CD8-positive, alpha-beta memory T cell (primary cell): ENCODE measurements at regions not wholly inside any gene's neighbourhood (a gene's known extent, or its start where the extent isn't known, plus 50 kb on each side); places are given as distances from the start of the nearest gene placed in this dataset.

Experiments used
- CTCF ChIA-PET: fragments of 350-600 bp; sonication (Branson Sonifier 250); formaldehyde crosslinking; loops from one replicate; lab custom pipeline; 2021; ENCODE audit warnings: antibody characterized with exemption; lab: Charles Lee
- POLR2A ChIA-PET: fragments of 350-600 bp; sonication (Branson Sonifier 250); formaldehyde crosslinking; loops from one replicate; lab custom pipeline; 2021; ENCODE audit warnings: antibody characterized with exemption; lab: Charles Lee
- DNase-seq, 5 donors: peaks; one replicate each; pipeline versions ENCODE4 v3.0.0 to v3.0.0-alpha.2; 2020 to 2022; ENCODE audit warnings: mixed read lengths in 1 of 5
- H3K27ac ChIP-seq: one replicate; pipeline ENCODE4 v1.7.0; 2013; ENCODE audit warnings: low read depth, mild to moderate bottlenecking, low read length, moderate library complexity
- H3K27me3 ChIP-seq: 2 replicates; pipeline ENCODE4 v1.7.0; 2013; ENCODE audit warnings: low read length, mild to moderate bottlenecking; ENCODE audit not compliant: insufficient read depth, poor library complexity, severe bottlenecking
- H3K36me3 ChIP-seq: 2 replicates; pipeline ENCODE4 v1.7.0; 2013; ENCODE audit warnings: mild to moderate bottlenecking, low read length, moderate library complexity; ENCODE audit not compliant: insufficient read depth
- H3K4me1 ChIP-seq: 2 replicates; pipeline ENCODE4 v1.7.0; 2013; ENCODE audit warnings: mild to moderate bottlenecking, low read length, moderate library complexity; ENCODE audit not compliant: insufficient read depth
- H3K4me3 ChIP-seq: 2 replicates; pipeline ENCODE4 v1.7.0; 2013; ENCODE audit warnings: mild to moderate bottlenecking, low read length
- H3K9me3 ChIP-seq: 2 replicates; pipeline ENCODE4 v1.7.0; 2013; ENCODE audit warnings: mild to moderate bottlenecking, low read length
- H3K27ac Mint-ChIP-seq, 8 donors: one replicate each; pipeline ENCODE4 v1.8.0; 2020 to 2021; ENCODE audit warnings: mixed read lengths in 8 of 8, mild to moderate bottlenecking in 6 of 8, inconsistent platforms in 3 of 8, moderate library complexity in 3 of 8
- H3K27me3 Mint-ChIP-seq, 2 donors: one replicate each; pipeline ENCODE4 v1.8.0; 2020 to 2021; ENCODE audit warnings: mixed read lengths in 2 of 2, mild to moderate bottlenecking in 1 of 2, moderate library complexity in 1 of 2
- H3K36me3 Mint-ChIP-seq, 3 donors: one replicate each; pipeline ENCODE4 v1.8.0; 2020 to 2021; ENCODE audit warnings: mixed read lengths in 3 of 3, inconsistent platforms in 1 of 3, mild to moderate bottlenecking in 1 of 3
- H3K4me1 Mint-ChIP-seq, 3 donors: one replicate each; pipeline ENCODE4 v1.8.0; 2020 to 2021; ENCODE audit warnings: mixed read lengths in 3 of 3, inconsistent platforms in 1 of 3, mild to moderate bottlenecking in 1 of 3
- H3K4me3 Mint-ChIP-seq, 7 donors: one replicate each; pipeline ENCODE4 v1.8.0; 2020 to 2021; ENCODE audit warnings: mixed read lengths in 7 of 7, mild to moderate bottlenecking in 6 of 7, moderate library complexity in 4 of 7, inconsistent platforms in 2 of 7
- H3K9me3 Mint-ChIP-seq, 5 donors: one replicate each; pipeline ENCODE4 v1.8.0; 2020 to 2022; ENCODE audit warnings: mixed read lengths in 5 of 5, mild to moderate bottlenecking in 3 of 5, moderate library complexity in 2 of 5, inconsistent platforms in 1 of 5

DNA sequence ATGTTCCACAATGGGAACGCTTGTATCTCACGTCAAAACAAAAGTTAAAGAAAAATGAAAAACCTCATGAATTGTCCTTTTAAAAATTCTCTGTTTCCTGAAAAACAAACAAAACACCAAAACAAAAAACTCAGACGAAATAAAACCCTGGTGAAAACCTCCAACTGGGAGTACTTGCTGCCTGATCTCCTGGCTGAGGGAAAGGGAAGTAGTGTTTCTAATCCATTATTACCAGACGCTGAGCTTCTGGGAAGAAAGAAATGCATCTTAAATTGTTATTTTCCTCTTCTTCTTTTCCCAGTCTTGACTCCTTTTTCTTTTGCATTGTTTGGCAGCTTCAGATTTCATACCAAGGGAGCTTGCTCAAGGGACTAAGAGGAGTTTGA is 243.2 kb upstream of the RGMA start:
- Histone ChIP-seq H3K27me3 (peaks cover 3% of the 10 kb centered on the region), H3K27ac (no peak overlapping the region), H3K36me3 (no peaks in the 10 kb centered on the region), H3K4me1 (no peaks in the 10 kb centered on the region), H3K4me3 (no peak overlapping the region), H3K9me3 (no peaks in the 10 kb centered on the region)
- no peak for DNase-seq
- peaks cover 33 to 72% of the 10 kb centered on the region in 2 donors for H3K27me3 Mint-ChIP-seq
- ChIA-PET CTCF (no interaction called here), POLR2A (no interaction called here)
- H3K27ac Mint-ChIP-seq, result no peak overlapping the region
- no peak overlapping the region for H3K4me3 Mint-ChIP-seq
- no peaks in the 10 kb centered on the region for H3K9me3 Mint-ChIP-seq
- H3K36me3 Mint-ChIP-seq, result peaks cover 0 to 2% (median 0%) of the 10 kb centered on the region in 3 donors
- peaks cover 1 to 11% (median 4%) of the 10 kb centered on the region in 3 donors for H3K4me1 Mint-ChIP-seq

DNA sequence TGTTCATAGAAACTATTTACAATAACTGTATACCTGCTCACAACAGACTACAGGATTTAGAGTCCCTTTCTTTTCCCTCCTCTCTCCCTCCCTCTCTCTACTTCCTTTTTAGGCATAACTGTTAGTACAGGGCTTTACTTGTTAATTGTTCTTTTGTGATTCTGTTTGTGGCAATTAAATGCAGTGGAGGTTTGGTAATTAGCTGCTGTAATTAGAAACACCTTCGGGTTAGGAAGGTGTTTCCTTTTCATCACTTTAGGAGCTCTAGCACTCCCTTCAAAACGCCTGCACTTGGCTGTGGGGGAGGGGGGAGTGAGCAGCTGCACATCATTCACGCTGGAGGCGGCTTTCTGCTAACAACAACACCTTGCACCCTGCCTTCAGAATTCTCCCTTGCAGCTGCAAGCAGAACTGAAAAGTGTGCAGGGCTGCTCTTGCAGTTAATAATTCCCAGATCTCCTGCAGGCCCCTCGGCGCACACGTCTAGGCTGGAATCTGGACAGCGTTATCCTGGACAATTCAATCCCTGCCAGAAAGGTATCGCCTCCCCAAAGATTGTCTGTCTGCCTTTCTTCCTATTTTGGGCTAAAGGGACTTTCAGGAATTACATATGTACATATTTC is 242.6 kb upstream of the RGMA start:
- H3K4me3 ChIP-seq, result no peak overlapping the region
- H3K4me3 Mint-ChIP-seq, result no peak overlapping the region
- H3K4me1 Mint-ChIP-seq, result peaks cover 1 to 11% (median 4%) of the 10 kb centered on the region in 3 donors
- CTCF ChIA-PET, result no interaction called here
- POLR2A ChIA-PET, result no interaction called here
- no peaks in the 10 kb centered on the region for H3K9me3 Mint-ChIP-seq
- H3K27ac ChIP-seq, result no peak overlapping the region
- H3K4me1 ChIP-seq, result no peaks in the 10 kb centered on the region
- DNase-seq, result no peak
- H3K27me3 Mint-ChIP-seq, result peaks cover 33 to 75% of the 10 kb centered on the region in 2 donors
- no peaks in the 10 kb centered on the region for H3K9me3 ChIP-seq
- H3K27me3 ChIP-seq, result peaks cover 3% of the 10 kb centered on the region
- no peak overlapping the region for H3K27ac Mint-ChIP-seq
- peaks cover 0 to 2% (median 0%) of the 10 kb centered on the region in 3 donors for H3K36me3 Mint-ChIP-seq
- no peaks in the 10 kb centered on the region for H3K36me3 ChIP-seq

DNA sequence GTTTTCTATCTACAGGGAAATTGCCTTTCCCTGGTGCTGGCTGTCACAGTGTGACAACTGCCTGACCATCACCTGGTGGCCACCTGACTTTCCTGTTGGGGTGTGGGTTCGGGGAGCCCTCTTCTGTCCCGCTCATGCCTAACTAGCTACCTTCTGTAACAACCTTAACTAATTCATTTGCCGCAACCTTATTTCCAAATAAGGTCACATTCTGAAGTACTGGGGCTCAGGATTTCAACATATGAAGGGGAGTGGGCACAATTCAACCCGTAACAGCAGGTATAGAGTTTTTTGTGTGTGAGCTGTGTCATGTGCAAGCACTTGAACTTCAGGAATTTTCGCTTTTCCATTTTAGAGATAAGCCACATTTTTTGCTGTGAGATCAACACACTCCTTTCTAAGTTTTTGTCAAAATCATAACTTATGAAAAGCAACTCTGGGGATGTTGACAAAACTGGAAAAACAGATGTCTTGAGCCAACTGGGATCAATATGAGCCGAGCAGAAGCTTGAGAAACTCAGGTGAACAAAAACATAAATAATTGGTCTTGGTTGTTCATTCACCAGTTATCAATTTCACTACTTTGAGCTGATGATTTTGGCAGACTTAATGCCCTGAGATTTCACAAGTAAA is 242.0 kb upstream of the RGMA start:
- no peak for DNase-seq
- no peaks in the 10 kb centered on the region for H3K9me3 Mint-ChIP-seq
- H3K36me3 Mint-ChIP-seq, result peaks cover 0 to 2% (median 0%) of the 10 kb centered on the region in 3 donors
- H3K27me3 Mint-ChIP-seq, result peaks cover 32 to 69% of the 10 kb centered on the region in 2 donors
- H3K4me3 Mint-ChIP-seq, result no peak overlapping the region
- H3K4me1 Mint-ChIP-seq, result peaks cover 1 to 11% (median 4%) of the 10 kb centered on the region in 3 donors
- peaks cover 3% of the 10 kb centered on the region for H3K27me3 ChIP-seq
- POLR2A ChIA-PET, result no interaction called here
- no peak overlapping the region for H3K27ac ChIP-seq
- H3K36me3 ChIP-seq, result no peaks in the 10 kb centered on the region
- H3K4me1 ChIP-seq, result no peaks in the 10 kb centered on the region
- H3K27ac Mint-ChIP-seq, result no peak overlapping the region
- no peaks in the 10 kb centered on the region for H3K9me3 ChIP-seq
- CTCF ChIA-PET, result interaction anchor here (0.7 to 2.2 kb wide), 2 partner anchors 243 to 252 kb away, joined by 3 to 6 read pairs; no protein-coding TSS in a partner anchor
- H3K4me3 ChIP-seq, result no peak overlapping the region

DNA sequence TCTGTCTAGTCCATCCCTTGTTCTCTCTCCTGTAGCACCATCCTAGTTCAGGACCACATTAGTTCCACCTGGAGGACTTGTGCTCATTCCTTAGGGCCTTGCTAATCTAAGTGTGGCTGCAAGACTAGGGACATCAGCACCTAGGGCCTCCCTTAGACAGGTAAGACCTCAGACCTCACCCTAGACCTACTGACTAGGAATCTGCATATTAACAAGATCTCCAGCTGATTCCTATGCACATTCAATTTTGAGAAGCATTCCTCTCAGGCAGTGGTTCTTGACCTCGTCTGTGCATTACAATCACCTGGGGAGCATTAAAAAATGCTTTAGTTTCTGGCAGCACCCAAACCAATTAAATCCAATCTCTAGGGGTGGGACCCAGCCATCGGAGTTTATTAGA is 238.4 kb upstream of the RGMA start:
- DNase-seq, result no peak
- Histone ChIP-seq H3K4me3 (no peak overlapping the region), H3K4me1 (no peaks in the 10 kb centered on the region), H3K27ac (no peak overlapping the region), H3K9me3 (no peaks in the 10 kb centered on the region), H3K36me3 (no peaks in the 10 kb centered on the region), H3K27me3 (no peaks in the 10 kb centered on the region)
- no peaks in the 10 kb centered on the region for H3K9me3 Mint-ChIP-seq
- H3K27ac Mint-ChIP-seq, result no peak overlapping the region
- CTCF ChIA-PET, result no interaction called here
- POLR2A ChIA-PET, result no interaction called here
- no peaks in the 10 kb centered on the region for H3K4me1 Mint-ChIP-seq
- H3K4me3 Mint-ChIP-seq, result no peak overlapping the region
- H3K27me3 Mint-ChIP-seq, result peaks cover 26 to 36% of the 10 kb centered on the region in 2 donors
- H3K36me3 Mint-ChIP-seq, result peaks cover 0 to 2% (median 0%) of the 10 kb centered on the region in 3 donors

DNA sequence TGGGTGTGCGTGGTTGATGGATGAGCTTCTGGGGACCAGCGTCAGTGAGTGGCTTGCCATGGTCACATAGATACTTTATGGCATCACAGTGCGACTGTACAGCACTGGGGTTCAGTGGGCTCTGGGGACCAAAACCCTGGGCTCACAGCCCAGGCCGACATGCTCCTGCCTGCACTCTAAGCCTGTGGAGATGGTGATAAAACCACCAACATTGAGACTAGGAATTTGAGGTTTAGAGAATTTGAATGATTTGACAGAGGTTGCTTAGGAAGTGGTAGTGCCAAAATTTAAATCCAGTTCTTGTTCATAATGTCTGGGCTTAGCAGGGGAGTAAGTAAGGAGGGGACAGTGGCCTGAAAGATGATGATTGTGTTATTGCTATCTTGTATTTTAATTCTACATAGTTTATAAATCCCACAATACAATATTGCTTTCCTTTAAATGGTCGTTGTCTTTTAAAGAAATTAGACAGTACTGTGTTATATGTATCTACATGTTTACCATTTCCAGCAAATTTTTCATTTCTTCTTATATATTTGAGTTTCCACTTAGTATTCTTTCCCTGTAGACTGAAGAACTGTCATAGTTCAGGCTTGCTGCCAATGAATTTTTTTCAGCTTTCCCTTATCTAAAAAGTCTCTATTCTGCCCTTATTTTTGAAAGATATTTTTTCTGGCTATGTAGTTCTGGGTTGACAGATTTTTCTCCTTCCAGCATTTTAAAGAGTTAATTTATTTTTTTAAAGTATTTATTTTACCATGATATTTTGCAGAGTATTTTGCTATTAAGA is 235.4 kb upstream of the RGMA start:
- peaks cover 0 to 2% (median 0%) of the 10 kb centered on the region in 3 donors for H3K36me3 Mint-ChIP-seq
- DNase-seq, result no peak
- no peak overlapping the region for H3K27ac Mint-ChIP-seq
- H3K36me3 ChIP-seq, result no peaks in the 10 kb centered on the region
- H3K4me3 ChIP-seq, result no peak overlapping the region
- CTCF ChIA-PET, result no interaction called here
- no peaks in the 10 kb centered on the region for H3K9me3 Mint-ChIP-seq
- no peak overlapping the region for H3K4me3 Mint-ChIP-seq
- H3K27me3 Mint-ChIP-seq, result peaks cover 6 to 13% of the 10 kb centered on the region in 2 donors
- no peaks in the 10 kb centered on the region for H3K4me1 ChIP-seq
- POLR2A ChIA-PET, result no interaction called here
- H3K27me3 ChIP-seq, result no peaks in the 10 kb centered on the region
- H3K9me3 ChIP-seq, result no peaks in the 10 kb centered on the region
- no peak overlapping the region for H3K27ac ChIP-seq
- H3K4me1 Mint-ChIP-seq, result no peaks in the 10 kb centered on the region

DNA sequence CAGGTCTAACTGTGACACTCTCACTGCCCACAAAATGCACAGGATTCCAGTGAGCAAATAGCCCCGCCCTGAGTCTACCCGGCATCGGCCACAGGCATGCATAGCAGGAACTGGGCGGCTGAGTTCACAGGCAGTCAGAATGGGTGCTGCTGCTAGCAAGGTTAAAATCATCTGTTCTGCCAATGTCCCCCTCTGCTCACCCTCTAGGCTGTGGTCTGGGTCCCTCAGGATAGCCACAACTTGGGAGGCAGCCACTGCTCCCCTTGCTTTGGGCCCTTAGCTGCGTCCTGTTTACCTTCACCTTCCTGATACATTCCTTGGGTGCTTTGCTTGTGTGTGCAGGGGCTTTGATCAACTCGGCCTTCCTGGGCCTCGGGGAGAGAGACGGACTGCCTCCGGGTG is 232.9 kb upstream of the RGMA start:
- ChIA-PET CTCF (interaction anchor here (0.9 kb wide), 1 partner anchor 234 kb away, joined by 3 read pairs; no protein-coding TSS in a partner anchor), POLR2A (no interaction called here)
- no peaks in the 10 kb centered on the region for H3K4me1 Mint-ChIP-seq
- DNase-seq, result no peak
- no peak overlapping the region for H3K27ac ChIP-seq
- H3K4me3 ChIP-seq, result no peak overlapping the region
- no peak overlapping the region for H3K4me3 Mint-ChIP-seq
- H3K9me3 ChIP-seq, result no peaks in the 10 kb centered on the region
- no peak overlapping the region for H3K27ac Mint-ChIP-seq
- H3K9me3 Mint-ChIP-seq, result no peaks in the 10 kb centered on the region
- no peaks in the 10 kb centered on the region for H3K36me3 ChIP-seq
- H3K27me3 ChIP-seq, result no peaks in the 10 kb centered on the region
- peaks cover 0 to 11% of the 10 kb centered on the region in 2 donors for H3K27me3 Mint-ChIP-seq
- H3K4me1 ChIP-seq, result no peaks in the 10 kb centered on the region
- H3K36me3 Mint-ChIP-seq, result no peaks in the 10 kb centered on the region

DNA sequence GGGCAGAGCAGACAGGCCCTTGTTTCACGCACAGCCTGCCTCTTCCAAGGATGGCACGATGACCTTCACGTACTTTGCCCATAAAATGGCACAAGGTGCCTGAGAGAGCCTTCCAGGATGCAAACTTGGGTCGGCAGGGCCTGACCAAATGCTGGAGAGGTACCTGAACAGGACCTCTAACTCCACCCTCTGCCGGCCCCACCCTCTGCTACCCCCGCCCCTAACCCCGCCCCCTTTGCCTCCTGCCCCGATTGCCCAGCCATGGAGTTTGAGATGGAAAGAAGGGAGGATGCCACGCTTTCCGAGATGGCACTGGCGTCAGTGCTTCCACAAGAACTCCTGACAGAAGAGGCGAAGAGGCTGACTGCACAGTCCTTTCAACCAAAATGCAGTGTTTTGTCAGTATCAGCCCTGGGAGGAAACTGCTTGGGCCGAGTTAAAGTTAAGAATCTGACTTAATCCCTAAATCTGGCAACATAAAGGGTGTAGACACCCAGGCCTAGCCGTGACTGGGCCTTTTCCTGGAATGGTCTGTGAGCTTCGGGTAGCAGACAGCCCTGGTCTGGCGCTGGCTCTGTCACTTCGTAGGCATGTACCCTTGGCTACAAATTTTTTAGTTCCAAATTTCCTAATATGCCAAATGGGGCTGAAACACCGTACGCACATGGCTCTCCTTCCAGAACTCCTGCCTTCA is 230.3 kb upstream of the RGMA start:
- Mint-ChIP-seq H3K4me3 (no peak overlapping the region), H3K27ac (no peak overlapping the region), H3K27me3 (peaks cover 6 to 30% of the 10 kb centered on the region in 2 donors), H3K9me3 (peaks cover 0 to 2% (median 0%) of the 10 kb centered on the region in 5 donors), H3K4me1 (no peaks in the 10 kb centered on the region), H3K36me3 (no peaks in the 10 kb centered on the region)
- H3K9me3 ChIP-seq, result no peaks in the 10 kb centered on the region
- no peak overlapping the region for H3K4me3 ChIP-seq
- no peaks in the 10 kb centered on the region for H3K4me1 ChIP-seq
- H3K36me3 ChIP-seq, result no peaks in the 10 kb centered on the region
- no peaks in the 10 kb centered on the region for H3K27me3 ChIP-seq
- H3K27ac ChIP-seq, result no peak overlapping the region
- POLR2A ChIA-PET, result no interaction called here
- CTCF ChIA-PET, result no interaction called here
- no peak for DNase-seq
